ENCODE measurements at regions not wholly inside any gene's neighbourhood (a gene's known extent, or its start where the extent isn't known, plus 50 kb on each side); places are given as distances from the start of the nearest gene placed in this dataset.

DNA sequence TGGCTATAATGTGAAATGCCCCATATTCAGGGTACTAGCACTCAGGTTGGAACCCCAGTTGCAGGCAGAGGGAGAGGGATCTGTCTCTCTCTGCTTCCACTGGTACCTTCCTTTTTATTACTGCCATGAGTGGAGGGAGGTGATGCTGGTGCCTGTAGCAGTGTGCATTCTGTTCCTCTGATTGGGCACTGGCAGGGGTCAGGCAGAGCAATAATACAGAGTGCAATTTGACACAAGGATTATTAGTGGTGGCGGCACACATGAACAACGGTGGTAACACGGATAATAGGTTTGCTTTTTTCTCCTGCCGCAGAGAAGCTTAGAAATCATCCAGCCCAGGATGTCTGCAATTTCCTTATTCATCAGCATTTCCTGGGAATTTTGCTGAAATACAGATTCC, 525.7 kb downstream of the SLC4A3 start:
- H3K4me3 ChIP-seq = no peak overlapping the region
- no peaks in the 10 kb centered on the region for H3K27me3 ChIP-seq
- H3K36me3 ChIP-seq = no peaks in the 10 kb centered on the region
- intact Hi-C loops (cut with DNase I) = no loop called here
- WGBS, 2 donors = 82 to 95% methylated on average over 4 of the region's 4 CpGs
- DNase-seq (no peak), FAIRE-seq (no peak), ATAC-seq (no peak)
- H3K27ac ChIP-seq = no peak overlapping the region
- H3K9me3 ChIP-seq = no peaks in the 10 kb centered on the region
- TF ChIP-seq, protein P1, sequence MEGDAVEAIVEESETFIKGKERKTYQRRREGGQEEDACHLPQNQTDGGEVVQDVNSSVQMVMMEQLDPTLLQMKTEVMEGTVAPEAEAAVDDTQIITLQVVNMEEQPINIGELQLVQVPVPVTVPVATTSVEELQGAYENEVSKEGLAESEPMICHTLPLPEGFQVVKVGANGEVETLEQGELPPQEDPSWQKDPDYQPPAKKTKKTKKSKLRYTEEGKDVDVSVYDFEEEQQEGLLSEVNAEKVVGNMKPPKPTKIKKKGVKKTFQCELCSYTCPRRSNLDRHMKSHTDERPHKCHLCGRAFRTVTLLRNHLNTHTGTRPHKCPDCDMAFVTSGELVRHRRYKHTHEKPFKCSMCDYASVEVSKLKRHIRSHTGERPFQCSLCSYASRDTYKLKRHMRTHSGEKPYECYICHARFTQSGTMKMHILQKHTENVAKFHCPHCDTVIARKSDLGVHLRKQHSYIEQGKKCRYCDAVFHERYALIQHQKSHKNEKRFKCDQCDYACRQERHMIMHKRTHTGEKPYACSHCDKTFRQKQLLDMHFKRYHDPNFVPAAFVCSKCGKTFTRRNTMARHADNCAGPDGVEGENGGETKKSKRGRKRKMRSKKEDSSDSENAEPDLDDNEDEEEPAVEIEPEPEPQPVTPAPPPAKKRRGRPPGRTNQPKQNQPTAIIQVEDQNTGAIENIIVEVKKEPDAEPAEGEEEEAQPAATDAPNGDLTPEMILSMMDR (IDR thresholded peaks at IDR 0.05) = no peak
- no peaks in the 10 kb centered on the region for H3K4me1 ChIP-seq

DNA sequence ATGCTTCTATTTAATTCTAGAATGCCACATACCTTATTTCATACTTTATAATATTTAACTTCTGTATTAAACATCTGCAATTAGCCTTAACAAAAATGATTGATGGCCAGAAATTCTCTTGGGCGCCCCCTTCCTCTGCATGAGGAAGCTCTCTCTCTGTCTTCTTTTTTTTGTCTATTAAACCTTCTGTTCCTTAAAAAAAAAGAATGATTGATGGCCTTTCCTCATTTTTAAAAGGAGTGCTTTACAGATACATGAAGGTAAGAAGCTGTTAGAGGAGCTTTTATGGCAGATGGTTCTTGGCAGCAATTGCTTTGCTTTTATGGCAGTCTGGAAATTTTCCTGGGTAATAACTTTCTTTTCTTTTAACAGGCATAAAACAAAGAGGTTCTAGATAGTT, 526.9 kb downstream of the SLC4A3 start:
- TF ChIP-seq, protein P1 (IDR thresholded peaks at IDR 0.05) = no peak
- H3K9me3 ChIP-seq = no peaks in the 10 kb centered on the region
- FAIRE-seq (no peak), DNase-seq (no peak), ATAC-seq (no peak)
- no peaks in the 10 kb centered on the region for H3K4me1 ChIP-seq
- WGBS, 2 donors = 61 to 78% methylated on average over 1 of the region's 1 CpG
- no peaks in the 10 kb centered on the region for H3K27me3 ChIP-seq
- H3K4me3 ChIP-seq = no peak overlapping the region
- H3K27ac ChIP-seq = no peak overlapping the region
- no peaks in the 10 kb centered on the region for H3K36me3 ChIP-seq
- intact Hi-C loops (cut with DNase I) = no loop called here

DNA sequence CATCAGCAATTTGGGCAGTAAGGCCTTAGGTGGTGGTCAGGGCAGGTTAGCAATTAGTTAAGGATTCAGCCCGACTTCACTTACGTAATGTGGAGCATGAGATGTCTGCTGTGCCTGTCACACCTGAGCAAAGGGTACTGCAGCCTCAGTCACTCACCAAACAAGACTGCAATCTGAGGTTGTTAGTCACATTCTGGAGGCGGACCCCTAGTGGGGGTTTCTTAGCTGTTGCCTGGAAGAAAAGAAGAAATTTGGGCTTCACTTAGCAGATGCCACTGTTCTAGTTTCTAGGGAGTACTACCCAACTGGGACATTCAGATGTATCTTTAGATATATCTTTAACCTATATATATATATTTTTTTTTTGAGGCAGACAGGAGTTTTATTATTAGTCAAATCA, 529.9 kb downstream of the SLC4A3 start:
- 82 to 88% methylated on average over 3 of the region's 3 CpGs for WGBS, 2 donors
- Histone ChIP-seq H3K4me1 (no peaks in the 10 kb centered on the region), H3K36me3 (no peaks in the 10 kb centered on the region), H3K9me3 (no peaks in the 10 kb centered on the region), H3K27ac (no peak overlapping the region), H3K27me3 (no peaks in the 10 kb centered on the region), H3K4me3 (no peak overlapping the region)
- intact Hi-C loops (cut with DNase I) = no loop called here
- TF ChIP-seq, protein P1 (IDR thresholded peaks at IDR 0.05) = no peak
- DNase-seq (no peak), ATAC-seq (no peak), FAIRE-seq (no peak)

DNA sequence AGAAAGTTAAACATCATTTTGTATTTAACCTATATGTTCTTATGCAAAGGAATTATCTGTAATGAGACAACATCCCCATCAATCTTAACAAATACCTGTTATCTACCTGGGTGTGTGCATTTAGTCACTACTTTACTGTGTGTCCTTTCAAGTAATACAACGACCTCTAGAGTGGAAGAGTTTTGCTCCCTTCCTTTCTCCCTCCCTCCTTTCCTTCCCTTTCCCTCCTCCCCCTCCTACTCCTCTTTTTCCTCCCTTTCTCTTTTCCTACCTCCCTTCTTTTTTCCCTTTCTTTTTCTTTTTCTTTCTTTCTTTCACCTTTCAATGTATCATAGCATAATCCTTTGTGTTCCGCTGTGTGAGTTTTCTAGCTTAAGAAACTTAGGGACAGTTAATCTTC, 532.3 kb downstream of the SLC4A3 start:
- FAIRE-seq (no peak), DNase-seq (no peak), ATAC-seq (no peak)
- intact Hi-C loops (cut with DNase I) = loop anchor here in 1 of 3 donors (10.0 kb wide), 1 partner anchor 1415 kb away; the partner anchor contains the start of gene EPHA4
- TF ChIP-seq, protein P1 (IDR thresholded peaks at IDR 0.05) = no peak
- Histone ChIP-seq H3K27me3 (no peaks in the 10 kb centered on the region), H3K27ac (no peak overlapping the region), H3K4me3 (no peak overlapping the region), H3K9me3 (no peaks in the 10 kb centered on the region), H3K4me1 (no peaks in the 10 kb centered on the region), H3K36me3 (no peaks in the 10 kb centered on the region)
- WGBS, 2 donors = 76 to 78% methylated on average over 2 of the region's 2 CpGs

DNA sequence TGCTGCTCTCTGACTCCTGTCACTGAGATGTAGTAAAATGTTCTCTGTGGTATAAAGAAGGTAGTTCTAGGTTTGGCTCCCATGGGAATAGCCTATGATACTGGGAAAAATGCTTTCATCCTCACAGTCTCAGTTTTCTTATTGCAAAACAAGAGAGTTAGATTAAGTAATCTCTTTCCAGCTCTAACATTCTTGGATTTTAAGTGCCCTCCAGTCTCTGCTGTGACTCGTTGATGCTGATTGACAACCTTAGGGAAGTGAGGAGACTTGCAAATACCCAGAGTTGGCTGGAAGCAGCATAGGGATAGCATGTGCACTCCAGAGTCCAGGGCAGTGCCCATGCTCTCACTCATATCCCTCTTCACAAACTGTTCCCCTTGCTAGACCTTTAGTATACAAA, 534.9 kb downstream of the SLC4A3 start:
- no peaks in the 10 kb centered on the region for H3K4me1 ChIP-seq
- no peak overlapping the region for H3K4me3 ChIP-seq
- intact Hi-C loops (cut with DNase I) = loop anchor here in 1 of 3 donors (10.0 kb wide), 1 partner anchor 1412 kb away; the partner anchor contains the start of gene EPHA4
- TF ChIP-seq, protein P1 (IDR thresholded peaks at IDR 0.05) = no peak
- DNase-seq (no peak), FAIRE-seq (no peak), ATAC-seq (no peak)
- H3K9me3 ChIP-seq = no peaks in the 10 kb centered on the region
- H3K27ac ChIP-seq = no peak overlapping the region
- WGBS, 2 donors = 21 to 58% methylated on average over 1 of the region's 1 CpG
- no peaks in the 10 kb centered on the region for H3K36me3 ChIP-seq
- no peaks in the 10 kb centered on the region for H3K27me3 ChIP-seq

Measured in pancreas (tissue), 10 donors.